OCI-LY3 (cell line): ENCODE measurements at regions not wholly inside any gene's neighbourhood (a gene's known extent, or its start where the extent isn't known, plus 50 kb on each side); places are given as distances from the start of the nearest gene placed in this dataset.

Experiments
- H2AFZ ChIP-seq: fragments of 200-600, 300-600 bp; shearing (Covaris generic); 2 replicates; pipeline ENCODE4 v1.6.0; 2014; ENCODE audit warnings: antibody characterized with exemption, low read depth, low read length
- H3K27ac ChIP-seq: fragments of 200-600, 300-600 bp; sonication (generic); 2 replicates; pipeline ENCODE4 v1.5.1; 2014; ENCODE audit warnings: mild to moderate bottlenecking, low read length, moderate library complexity, mixed read lengths
- H3K27me3 ChIP-seq: fragments of 200-600, 300-600 bp; sonication (generic); 2 replicates; pipeline ENCODE4 v1.6.1; 2014; ENCODE audit warnings: low read depth, low read length, mixed read lengths
- H3K36me3 ChIP-seq: fragments of 200-600, 300-600 bp; sonication (generic); replicated peaks from 2 replicates; pipeline ENCODE3; 2014; ENCODE audit warnings: low read depth, low read length, mixed read lengths
- H3K4me1 ChIP-seq: fragments of 300-600, 200-600 bp; sonication (generic); 2 replicates; pipeline ENCODE4 v1.6.1; 2014; ENCODE audit warnings: low read length, mixed read lengths
- H3K4me2 ChIP-seq: fragments of 200-600, 300-600 bp; sonication (generic); 2 replicates; pipeline ENCODE4 v1.6.1; 2014; ENCODE audit warnings: low read length, mixed read lengths
- H3K4me3 ChIP-seq: fragments of 300-600, 200-600 bp; sonication (generic); 2 replicates; pipeline ENCODE4 v1.5.1; 2014; ENCODE audit warnings: antibody characterized with exemption, mild to moderate bottlenecking, low read length, moderate library complexity
- H3K79me2 ChIP-seq: fragments of 300-600, 200-600 bp; shearing (Covaris generic); 2 replicates; pipeline ENCODE4 v1.6.1; 2014; ENCODE audit warnings: mild to moderate bottlenecking, low read length, mixed read lengths
- H3K9ac ChIP-seq: fragments of 300-600, 200-600 bp; shearing (Covaris generic); 2 replicates; pipeline ENCODE4 v1.6.0; 2014; ENCODE audit warnings: mild to moderate bottlenecking, low read length, moderate library complexity
- H3K9me3 ChIP-seq: fragments of 200-600, 300-600 bp; shearing (Covaris generic); 2 replicates; pipeline ENCODE4 v1.6.1; 2014; ENCODE audit warnings: low read length, mixed read lengths; ENCODE audit not compliant: insufficient read depth
- H4K20me1 ChIP-seq: fragments of 200-600, 300-600 bp; sonication (generic); 2 replicates; pipeline ENCODE4 v1.6.1; 2016; ENCODE audit warnings: low read length, mixed read lengths; ENCODE audit not compliant: insufficient read depth
- EZH2phosphoT487 ChIP-seq: fragments of 200-600 bp; shearing (Covaris generic); IDR thresholded peaks from 2 replicates; pipeline ENCODE4 v1.6.1; 2018; ENCODE audit warnings: antibody characterized with exemption, mixed run types, low read depth
- TF ChIP-seq, protein P1 (sequence below): fragments of 200-600, 300-600 bp; sonication (generic); IDR thresholded peaks from 2 replicates; pipeline ENCODE4 v1.5.1; 2014; ENCODE audit warnings: antibody characterized with exemption, low read length, low read depth

GRCh38 chr2:217337771-217338170, 477.9 kb upstream of the TNP1 start:
- no peak for TF ChIP-seq EZH2phosphoT487
- TF ChIP-seq, protein P1, sequence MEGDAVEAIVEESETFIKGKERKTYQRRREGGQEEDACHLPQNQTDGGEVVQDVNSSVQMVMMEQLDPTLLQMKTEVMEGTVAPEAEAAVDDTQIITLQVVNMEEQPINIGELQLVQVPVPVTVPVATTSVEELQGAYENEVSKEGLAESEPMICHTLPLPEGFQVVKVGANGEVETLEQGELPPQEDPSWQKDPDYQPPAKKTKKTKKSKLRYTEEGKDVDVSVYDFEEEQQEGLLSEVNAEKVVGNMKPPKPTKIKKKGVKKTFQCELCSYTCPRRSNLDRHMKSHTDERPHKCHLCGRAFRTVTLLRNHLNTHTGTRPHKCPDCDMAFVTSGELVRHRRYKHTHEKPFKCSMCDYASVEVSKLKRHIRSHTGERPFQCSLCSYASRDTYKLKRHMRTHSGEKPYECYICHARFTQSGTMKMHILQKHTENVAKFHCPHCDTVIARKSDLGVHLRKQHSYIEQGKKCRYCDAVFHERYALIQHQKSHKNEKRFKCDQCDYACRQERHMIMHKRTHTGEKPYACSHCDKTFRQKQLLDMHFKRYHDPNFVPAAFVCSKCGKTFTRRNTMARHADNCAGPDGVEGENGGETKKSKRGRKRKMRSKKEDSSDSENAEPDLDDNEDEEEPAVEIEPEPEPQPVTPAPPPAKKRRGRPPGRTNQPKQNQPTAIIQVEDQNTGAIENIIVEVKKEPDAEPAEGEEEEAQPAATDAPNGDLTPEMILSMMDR, result no peak
- H3K79me2 ChIP-seq, result no peaks in the 10 kb centered on the region
- H3K27ac ChIP-seq, result no peak overlapping the region
- H4K20me1 ChIP-seq, result no peaks in the 10 kb centered on the region
- H3K27me3 ChIP-seq, result no peaks in the 10 kb centered on the region
- H3K36me3 ChIP-seq, result no peaks in the 10 kb centered on the region
- H3K4me1 ChIP-seq, result no peaks in the 10 kb centered on the region
- H3K4me2 ChIP-seq, result no peak overlapping the region
- no peak overlapping the region for H3K9ac ChIP-seq
- no peak overlapping the region for H3K4me3 ChIP-seq
- no peak overlapping the region for H2AFZ ChIP-seq
- H3K9me3 ChIP-seq, result no peaks in the 10 kb centered on the region

GRCh38 chr2:217336694-217337093, 476.8 kb upstream of the TNP1 start:
- Histone ChIP-seq H3K4me1 (no peaks in the 10 kb centered on the region), H3K27ac (no peak overlapping the region), H3K9ac (no peak overlapping the region), H3K4me3 (no peak overlapping the region), H3K36me3 (no peaks in the 10 kb centered on the region), H3K27me3 (no peaks in the 10 kb centered on the region), H2AFZ (no peak overlapping the region), H3K4me2 (no peak overlapping the region), H3K9me3 (no peaks in the 10 kb centered on the region), H3K79me2 (no peaks in the 10 kb centered on the region), H4K20me1 (no peaks in the 10 kb centered on the region)
- TF ChIP-seq EZH2phosphoT487, result no peak
- TF ChIP-seq, protein P1, result no peak

DNA sequence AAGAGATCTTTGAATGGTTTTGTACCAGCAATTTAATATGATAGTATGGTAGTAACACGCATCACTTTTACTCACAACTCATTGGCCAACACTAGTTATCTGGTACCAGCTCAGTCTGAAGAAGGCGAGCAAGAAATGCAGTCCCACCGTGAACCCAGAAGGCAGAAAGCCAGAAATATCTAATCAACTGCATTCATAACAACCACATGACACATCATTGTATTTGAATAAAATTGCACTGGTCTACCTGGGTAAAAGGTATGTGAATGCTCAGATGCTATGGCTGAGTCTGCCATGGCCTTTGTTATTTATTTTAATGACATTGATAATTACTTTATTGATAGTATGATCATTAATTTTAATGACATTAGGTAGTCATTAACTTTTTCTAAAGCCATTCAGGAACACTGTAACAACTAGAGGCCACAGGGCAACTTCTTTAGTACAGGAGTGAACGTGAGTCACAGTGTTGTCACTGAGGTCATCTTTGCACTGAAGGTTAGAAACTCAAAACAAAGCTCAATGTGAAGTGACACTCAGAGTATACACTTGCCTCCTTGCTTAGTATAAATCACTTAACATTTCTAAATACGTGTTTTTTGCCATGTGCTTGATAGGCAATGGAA, 475.6 kb upstream of the TNP1 start:
- no peaks in the 10 kb centered on the region for H3K9me3 ChIP-seq
- no peak overlapping the region for H2AFZ ChIP-seq
- H3K4me3 ChIP-seq, result no peak overlapping the region
- H4K20me1 ChIP-seq, result no peaks in the 10 kb centered on the region
- H3K27me3 ChIP-seq, result no peaks in the 10 kb centered on the region
- no peaks in the 10 kb centered on the region for H3K4me1 ChIP-seq
- TF ChIP-seq, protein P1, result no peak
- TF ChIP-seq EZH2phosphoT487, result no peak
- no peak overlapping the region for H3K9ac ChIP-seq
- H3K79me2 ChIP-seq, result no peaks in the 10 kb centered on the region
- H3K4me2 ChIP-seq, result no peak overlapping the region
- no peaks in the 10 kb centered on the region for H3K36me3 ChIP-seq
- no peak overlapping the region for H3K27ac ChIP-seq

DNA sequence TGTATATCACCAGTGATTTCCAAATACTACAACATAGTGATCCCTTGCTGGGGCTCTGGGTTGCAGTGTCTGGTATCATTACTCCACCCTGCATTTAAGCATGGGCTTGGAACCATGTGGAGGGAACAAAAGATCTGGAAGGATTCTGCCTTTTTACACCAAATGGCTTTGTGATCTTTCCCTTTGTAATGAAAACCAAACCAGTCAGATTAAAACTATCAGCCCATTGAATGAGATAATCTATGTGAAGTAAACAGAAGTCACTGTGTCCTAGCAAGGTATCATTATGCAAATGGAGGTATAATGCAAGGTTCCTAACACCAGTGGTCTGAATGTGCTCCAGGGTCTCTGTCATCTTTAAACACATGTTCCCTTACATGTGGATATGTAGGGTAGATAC, 474.7 kb upstream of the TNP1 start:
- no peak overlapping the region for H3K4me3 ChIP-seq
- no peak overlapping the region for H3K9ac ChIP-seq
- no peaks in the 10 kb centered on the region for H3K27me3 ChIP-seq
- H3K4me2 ChIP-seq, result no peak overlapping the region
- no peaks in the 10 kb centered on the region for H3K79me2 ChIP-seq
- TF ChIP-seq, protein P1, result no peak
- no peak for TF ChIP-seq EZH2phosphoT487
- no peaks in the 10 kb centered on the region for H3K9me3 ChIP-seq
- H4K20me1 ChIP-seq, result no peaks in the 10 kb centered on the region
- no peak overlapping the region for H3K27ac ChIP-seq
- no peaks in the 10 kb centered on the region for H3K4me1 ChIP-seq
- no peaks in the 10 kb centered on the region for H3K36me3 ChIP-seq
- H2AFZ ChIP-seq, result no peak overlapping the region
